Keratinocyte (primary cell): ENCODE measurements at regions not wholly inside any gene's neighbourhood (a gene's known extent, or its start where the extent isn't known, plus 50 kb on each side); places are given as distances from the start of the nearest gene placed in this dataset.

Experiments used
- DNase-seq: peaks from one replicate; pipeline ENCODE4 v3.0.0-alpha.2; 2011; ENCODE audit warnings: low read depth, missing footprints, low spot score
- FAIRE-seq: peaks from 2 replicates; lab custom pipeline; 2011; peaks lifted over from hg19 to GRCh38; lab: Jason Lieb, UNC
- H2AFZ ChIP-seq: 2 replicates; pipeline ENCODE4 v1.6.0; 2012; ENCODE audit warnings: low read length, control low read depth, inconsistent platforms; ENCODE audit not compliant: control insufficient read depth
- H3K27ac ChIP-seq: 2 replicates; pipeline ENCODE4 v1.5.1; 2011; ENCODE audit warnings: low read length; ENCODE audit not compliant: control insufficient read depth, insufficient read depth
- H3K27me3 ChIP-seq: 3 replicates; pipeline ENCODE4 v1.6.0; 2011; ENCODE audit warnings: low read length; ENCODE audit not compliant: control insufficient read depth, insufficient read depth; ENCODE audit errors: extremely low read depth
- H3K36me3 ChIP-seq, 2 experiments: 2 replicates in 1 of 2; 3 replicates in 1 of 2; pipeline ENCODE4 v1.5.1; 2011; ENCODE audit warnings: low read length in 2 of 2, mild to moderate bottlenecking in 1 of 2; ENCODE audit not compliant: control insufficient read depth in 2 of 2, insufficient read depth in 2 of 2; ENCODE audit errors: extremely low read depth in 1 of 2
- H3K4me1 ChIP-seq: 3 replicates; pipeline ENCODE4 v1.5.1; 2011; ENCODE audit warnings: low read length; ENCODE audit not compliant: control insufficient read depth, insufficient read depth; ENCODE audit errors: extremely low read depth
- H3K4me2 ChIP-seq: 3 replicates; pipeline ENCODE4 v1.6.0; 2011; ENCODE audit warnings: low read depth, low read length; ENCODE audit not compliant: control insufficient read depth, insufficient read depth; ENCODE audit errors: extremely low read depth
- H3K4me3 ChIP-seq, 3 experiments: fragments of 200-600 bp in 1 of 3; sonication (generic) in 1 of 3; 2 replicates in 2 of 3; 3 replicates in 1 of 3; pipeline ENCODE4 v1.5.1; 2011 to 2016; ENCODE audit warnings: low read length in 3 of 3, mild to moderate bottlenecking in 3 of 3, control low read depth in 2 of 3, inconsistent platforms in 1 of 3, low read depth in 1 of 3, mixed read lengths in 1 of 3, mixed run types in 1 of 3, moderate library complexity in 1 of 3; ENCODE audit not compliant: control insufficient read depth in 2 of 3, insufficient read depth in 2 of 3; ENCODE audit errors: extremely low read depth in 1 of 3
- H3K79me2 ChIP-seq: 2 replicates; pipeline ENCODE4 v1.6.0; 2012; ENCODE audit warnings: low read length; ENCODE audit not compliant: control insufficient read depth, insufficient read depth
- H3K9ac ChIP-seq: 3 replicates; pipeline ENCODE4 v1.6.0; 2011; ENCODE audit warnings: low read length; ENCODE audit not compliant: control insufficient read depth, insufficient read depth; ENCODE audit errors: extremely low read depth
- H3K9me1 ChIP-seq: 3 replicates; pipeline ENCODE4 v1.6.0; 2011; ENCODE audit warnings: low read length; ENCODE audit not compliant: control insufficient read depth, insufficient read depth; ENCODE audit errors: extremely low read depth
- H3K9me3 ChIP-seq: 2 replicates; pipeline ENCODE4 v1.5.1; 2012; ENCODE audit warnings: low read depth, low read length; ENCODE audit not compliant: control insufficient read depth
- H4K20me1 ChIP-seq: 3 replicates; pipeline ENCODE4 v1.6.0; 2011; ENCODE audit warnings: low read length; ENCODE audit not compliant: control insufficient read depth, insufficient read depth; ENCODE audit errors: extremely low read depth
- CTCF ChIP-seq, 3 experiments: IDR thresholded peaks in 1 of 3; conservative IDR thresholded peaks in 1 of 3; optimal IDR thresholded peaks in 1 of 3; 2 replicates in 2 of 3; 3 replicates in 1 of 3; pipeline versions ENCODE3 to v1.5.1; 2011; ENCODE audit warnings: low read length in 3 of 3, mild to moderate bottlenecking in 3 of 3, moderate library complexity in 2 of 3, control low read depth in 1 of 3, inconsistent platforms in 1 of 3; ENCODE audit not compliant: insufficient read depth in 2 of 3; ENCODE audit errors: extremely low read depth in 1 of 3
- EZH2 ChIP-seq: IDR thresholded peaks from one replicate; pipeline ENCODE4 v1.6.1; 2012; ENCODE audit warnings: inconsistent platforms, mild to moderate bottlenecking, low read length, moderate library complexity
- dilution Hi-C: fragments of 300-500 bp; cut with MboI; formaldehyde crosslinking; loops from one replicate; pipeline ENCODE4 v1.7.0; 2020; ENCODE audit warnings: low sequenced_read_pairs; ENCODE audit not compliant: extremely low pct_ligation_motif_present

- no peak for TF ChIP-seq CTCF (optimal IDR thresholded peaks at IDR 0.05 in 1 of 3, IDR thresholded peaks at IDR 0.05 in 1 of 3, conservative IDR thresholded peaks at IDR 0.05 in 1 of 3; ENCODE audit: extremely low read depth in 1 of 3, insufficient read depth in 2 of 3, low read length in 3 of 3)
- no peak for TF ChIP-seq EZH2
- Histone ChIP-seq H3K9me3 (no peaks in the 10 kb centered on the region), H3K36me3 (no peaks in the 10 kb centered on the region), H3K4me1 (peaks cover 18% of the 10 kb centered on the region), H3K79me2 (no peaks in the 10 kb centered on the region), H3K27ac (no peak overlapping the region), H3K9me1 (peaks cover 2% of the 10 kb centered on the region), H3K4me3 (no peak overlapping the region), H3K27me3 (no peaks in the 10 kb centered on the region), H4K20me1 (no peaks in the 10 kb centered on the region), H2AFZ (peak overlapping the region; percentile 32), H3K4me2 (no peak overlapping the region), H3K9ac (no peak overlapping the region)
- DNase-seq (no peak), FAIRE-seq (no peak)
- dilution Hi-C loops = no loop called here
Measured at GRCh38 chr22:23504516-23504915, 75.6 kb downstream of the IGLL1 start.

- Histone ChIP-seq H3K79me2 (no peaks in the 10 kb centered on the region), H2AFZ (no peak overlapping the region), H3K9me3 (no peaks in the 10 kb centered on the region), H4K20me1 (no peaks in the 10 kb centered on the region), H3K4me1 (peaks cover 18% of the 10 kb centered on the region), H3K9me1 (peaks cover 2% of the 10 kb centered on the region), H3K36me3 (no peaks in the 10 kb centered on the region), H3K4me2 (no peak overlapping the region), H3K4me3 (no peak overlapping the region), H3K27ac (no peak overlapping the region), H3K27me3 (no peaks in the 10 kb centered on the region), H3K9ac (no peak overlapping the region)
- FAIRE-seq (no peak), DNase-seq (no peak)
- dilution Hi-C loops = no loop called here
- TF ChIP-seq CTCF (optimal IDR thresholded peaks at IDR 0.05 in 1 of 3, IDR thresholded peaks at IDR 0.05 in 1 of 3, conservative IDR thresholded peaks at IDR 0.05 in 1 of 3; ENCODE audit: extremely low read depth in 1 of 3, insufficient read depth in 2 of 3, low read length in 3 of 3) (no peak), EZH2 (no peak)
Measured at GRCh38 chr22:23503736-23504440, 76.2 kb downstream of the IGLL1 start.
